ENCODE measurements at regions not wholly inside any gene's neighbourhood (a gene's known extent, or its start where the extent isn't known, plus 50 kb on each side); places are given as distances from the start of the nearest gene placed in this dataset.
A peak's percentile ranks its signal among the peaks of the same experiment; 100 is the strongest.
"Not testable (repeated sequence)": the region's sequence is repeated elsewhere in the genome, so short reads cannot be mapped to it uniquely, and the experiment has no call there.

- no peak for DNase-seq (ENCODE audit: low read depth)
- in situ Hi-C loops (cut with HindIII; ENCODE audit: low pct_unique_long_range_greater_than_20kb, low sequenced_read_pairs), result no loop called here
Observed at GRCh38 chr15:38091078-38091645, 156.7 kb downstream of the TMCO5A start.

- no peak for DNase-seq (ENCODE audit: low read depth)
- in situ Hi-C loops (cut with HindIII; ENCODE audit: low pct_unique_long_range_greater_than_20kb, low sequenced_read_pairs), result no loop called here
Observed at GRCh38 chr15:38093931-38094330, 158.7 kb upstream of the SPRED1 start.

GRCh38 chr15:38102972-38103371, 149.7 kb upstream of the SPRED1 start:
- DNase-seq (ENCODE audit: low read depth), result no peak
- in situ Hi-C loops (cut with HindIII; ENCODE audit: low pct_unique_long_range_greater_than_20kb, low sequenced_read_pairs), result no loop called here

- DNase-seq (ENCODE audit: low read depth), result no peak
- in situ Hi-C loops (cut with HindIII; ENCODE audit: low pct_unique_long_range_greater_than_20kb, low sequenced_read_pairs), result no loop called here
Observed at GRCh38 chr15:38103564-38103963, 149.1 kb upstream of the SPRED1 start.

GRCh38 chr15:38111070-38111469, 141.6 kb upstream of the SPRED1 start:
- no peak for DNase-seq (ENCODE audit: low read depth)
- in situ Hi-C loops (cut with HindIII; ENCODE audit: low pct_unique_long_range_greater_than_20kb, low sequenced_read_pairs), result no loop called here

- DNase-seq (ENCODE audit: low read depth), result no peak
- in situ Hi-C loops (cut with HindIII; ENCODE audit: low pct_unique_long_range_greater_than_20kb, low sequenced_read_pairs), result no loop called here
Observed at GRCh38 chr15:38112406-38112805, 140.2 kb upstream of the SPRED1 start.

- DNase-seq (ENCODE audit: low read depth), result no peak
Observed at GRCh38 chr15:38115121-38115520, 137.5 kb upstream of the SPRED1 start.

GRCh38 chr15:38117781-38118180, 134.9 kb upstream of the SPRED1 start:
- in situ Hi-C loops (cut with HindIII; ENCODE audit: low pct_unique_long_range_greater_than_20kb, low sequenced_read_pairs), result no loop called here
- DNase-seq (ENCODE audit: low read depth), result no peak

More at GRCh38 chr15:38115121-38115520, 137.5 kb upstream of the SPRED1 start:
- in situ Hi-C loops (cut with HindIII; ENCODE audit: low pct_unique_long_range_greater_than_20kb, low sequenced_read_pairs), result no loop called here

GRCh38 chr15:38119865-38120264, 132.8 kb upstream of the SPRED1 start:
- DNase-seq (ENCODE audit: low read depth), result peak; percentile 13
- in situ Hi-C loops (cut with HindIII; ENCODE audit: low pct_unique_long_range_greater_than_20kb, low sequenced_read_pairs), result not testable (repeated sequence)

- DNase-seq (ENCODE audit: low read depth), result no peak
- in situ Hi-C loops (cut with HindIII; ENCODE audit: low pct_unique_long_range_greater_than_20kb, low sequenced_read_pairs), result no loop called here
Observed at GRCh38 chr15:38127306-38127771, 125.3 kb upstream of the SPRED1 start.

- DNase-seq (ENCODE audit: low read depth), result no peak
- in situ Hi-C loops (cut with HindIII; ENCODE audit: low pct_unique_long_range_greater_than_20kb, low sequenced_read_pairs), result no loop called here
Observed at GRCh38 chr15:38128341-38128781, 124.3 kb upstream of the SPRED1 start.

- no peak for DNase-seq (ENCODE audit: low read depth)
- in situ Hi-C loops (cut with HindIII; ENCODE audit: low pct_unique_long_range_greater_than_20kb, low sequenced_read_pairs), result no loop called here
Observed at GRCh38 chr15:38128921-38129320, 123.7 kb upstream of the SPRED1 start.

GRCh38 chr15:38129531-38130204, 123.0 kb upstream of the SPRED1 start:
- in situ Hi-C loops (cut with HindIII; ENCODE audit: low pct_unique_long_range_greater_than_20kb, low sequenced_read_pairs), result no loop called here
- DNase-seq (ENCODE audit: low read depth), result no peak

- in situ Hi-C loops (cut with HindIII; ENCODE audit: low pct_unique_long_range_greater_than_20kb, low sequenced_read_pairs), result no loop called here
- no peak for DNase-seq (ENCODE audit: low read depth)
Observed at GRCh38 chr15:38130205-38130567, 122.5 kb upstream of the SPRED1 start.

- in situ Hi-C loops (cut with HindIII; ENCODE audit: low pct_unique_long_range_greater_than_20kb, low sequenced_read_pairs), result no loop called here
- DNase-seq (ENCODE audit: low read depth), result no peak
Observed at GRCh38 chr15:38130740-38131498, 121.7 kb upstream of the SPRED1 start.

- in situ Hi-C loops (cut with HindIII; ENCODE audit: low pct_unique_long_range_greater_than_20kb, low sequenced_read_pairs), result no loop called here
- DNase-seq (ENCODE audit: low read depth), result no peak
Observed at GRCh38 chr15:38134252-38134651, 118.4 kb upstream of the SPRED1 start.

GRCh38 chr15:38142195-38142594, 110.4 kb upstream of the SPRED1 start:
- in situ Hi-C loops (cut with HindIII; ENCODE audit: low pct_unique_long_range_greater_than_20kb, low sequenced_read_pairs); DNase-seq (ENCODE audit: low read depth): not testable (repeated sequence)

- DNase-seq (ENCODE audit: low read depth), result no peak
- in situ Hi-C loops (cut with HindIII; ENCODE audit: low pct_unique_long_range_greater_than_20kb, low sequenced_read_pairs), result no loop called here
Observed at GRCh38 chr15:38144921-38145320, 107.7 kb upstream of the SPRED1 start.

- in situ Hi-C loops (cut with HindIII; ENCODE audit: low pct_unique_long_range_greater_than_20kb, low sequenced_read_pairs), result no loop called here
- no peak for DNase-seq (ENCODE audit: low read depth)
Observed at GRCh38 chr15:38145651-38146111, 107.0 kb upstream of the SPRED1 start.
